OCI-LY1 (cell line): ENCODE measurements at regions not wholly inside any gene's neighbourhood (a gene's known extent, or its start where the extent isn't known, plus 50 kb on each side); places are given as distances from the start of the nearest gene placed in this dataset.

Source experiments
- H2AFZ ChIP-seq: fragments of 200-600 bp; sonication (generic), shearing (Covaris generic); 2 replicates; pipeline ENCODE4 v1.6.0; 2014; ENCODE audit warnings: antibody characterized with exemption, mild to moderate bottlenecking, low read length
- H3F3A ChIP-seq: fragments of 200-600 bp; sonication (generic), shearing (Covaris generic); 2 replicates; pipeline ENCODE4 v1.6.0; 2014; ENCODE audit warnings: mild to moderate bottlenecking, antibody characterized with exemption, low read length, moderate library complexity; ENCODE audit not compliant: insufficient read depth
- H3K27ac ChIP-seq: fragments of 200-600 bp; sonication (generic); 2 replicates; pipeline ENCODE4 v1.5.1; 2014; ENCODE audit warnings: low read length, mixed run types, mild to moderate bottlenecking, low read depth; ENCODE audit not compliant: poor library complexity, severe bottlenecking
- H3K27me3 ChIP-seq: fragments of 200-600 bp; sonication (generic); 2 replicates; pipeline ENCODE4 v1.6.0; 2014; ENCODE audit warnings: antibody characterized with exemption, mild to moderate bottlenecking, low read length, moderate library complexity; ENCODE audit not compliant: insufficient read depth
- H3K36me3 ChIP-seq: fragments of 200-600 bp; sonication (generic); 2 replicates; pipeline ENCODE4 v1.6.1; 2014; ENCODE audit warnings: mild to moderate bottlenecking, antibody characterized with exemption, low read length, moderate library complexity, mixed read lengths; ENCODE audit not compliant: insufficient read depth
- H3K4me1 ChIP-seq: fragments of 200-600 bp; sonication (generic); 2 replicates; pipeline ENCODE4 v1.5.1; 2014; ENCODE audit warnings: mild to moderate bottlenecking, low read length, moderate library complexity; ENCODE audit not compliant: insufficient read depth, severe bottlenecking
- H3K4me2 ChIP-seq: fragments of 200-600 bp; sonication (generic), shearing (Covaris generic); 2 replicates; pipeline ENCODE4 v1.6.1; 2014; ENCODE audit warnings: low read length
- H3K4me3 ChIP-seq: fragments of 200-600 bp; sonication (generic); 2 replicates; pipeline ENCODE4 v1.5.1; 2014; ENCODE audit warnings: low read length, low read depth, mild to moderate bottlenecking, mixed read lengths; ENCODE audit not compliant: poor library complexity, severe bottlenecking
- H3K79me2 ChIP-seq: fragments of 200-600 bp; shearing (Covaris generic); 2 replicates; pipeline ENCODE4 v1.6.1; 2016; ENCODE audit warnings: mixed run types, low read length, mixed read lengths; ENCODE audit not compliant: insufficient read depth
- H3K9ac ChIP-seq: fragments of 200-600 bp; sonication (generic), shearing (Covaris generic); 2 replicates; pipeline ENCODE4 v1.6.1; 2014; ENCODE audit warnings: mild to moderate bottlenecking, low read length, mixed read lengths
- H3K9me2 ChIP-seq: fragments of 200-600 bp; sonication (generic), shearing (Covaris generic); 2 replicates; pipeline ENCODE4 v1.6.1; 2014; ENCODE audit warnings: low read depth, mild to moderate bottlenecking, low read length, mixed read lengths
- H3K9me3 ChIP-seq: fragments of 200-600 bp; shearing (Covaris generic); 2 replicates; pipeline ENCODE4 v1.6.1; 2014; ENCODE audit warnings: low read length, mixed read lengths
- H4K20me1 ChIP-seq: fragments of 200-600 bp; sonication (generic), shearing (Covaris generic); 2 replicates; pipeline ENCODE4 v1.6.0; 2016; ENCODE audit warnings: mild to moderate bottlenecking, low read length; ENCODE audit not compliant: insufficient read depth
- CTCF ChIP-seq: fragments of 200-600 bp; sonication (generic), shearing (Covaris generic); IDR thresholded peaks from 2 replicates; pipeline ENCODE4 v1.5.1; 2017; ENCODE audit warnings: mild to moderate bottlenecking, antibody characterized with exemption, low read length, moderate library complexity, mixed read lengths
- EZH2 ChIP-seq: fragments of 200-600 bp; sonication (generic), shearing (Covaris generic); IDR thresholded peaks from 2 replicates; pipeline ENCODE4 v1.8.0; 2017; ENCODE audit warnings: borderline replicate concordance, mixed run types, mild to moderate bottlenecking, antibody characterized with exemption, low read length, moderate library complexity, mixed read lengths

DNA sequence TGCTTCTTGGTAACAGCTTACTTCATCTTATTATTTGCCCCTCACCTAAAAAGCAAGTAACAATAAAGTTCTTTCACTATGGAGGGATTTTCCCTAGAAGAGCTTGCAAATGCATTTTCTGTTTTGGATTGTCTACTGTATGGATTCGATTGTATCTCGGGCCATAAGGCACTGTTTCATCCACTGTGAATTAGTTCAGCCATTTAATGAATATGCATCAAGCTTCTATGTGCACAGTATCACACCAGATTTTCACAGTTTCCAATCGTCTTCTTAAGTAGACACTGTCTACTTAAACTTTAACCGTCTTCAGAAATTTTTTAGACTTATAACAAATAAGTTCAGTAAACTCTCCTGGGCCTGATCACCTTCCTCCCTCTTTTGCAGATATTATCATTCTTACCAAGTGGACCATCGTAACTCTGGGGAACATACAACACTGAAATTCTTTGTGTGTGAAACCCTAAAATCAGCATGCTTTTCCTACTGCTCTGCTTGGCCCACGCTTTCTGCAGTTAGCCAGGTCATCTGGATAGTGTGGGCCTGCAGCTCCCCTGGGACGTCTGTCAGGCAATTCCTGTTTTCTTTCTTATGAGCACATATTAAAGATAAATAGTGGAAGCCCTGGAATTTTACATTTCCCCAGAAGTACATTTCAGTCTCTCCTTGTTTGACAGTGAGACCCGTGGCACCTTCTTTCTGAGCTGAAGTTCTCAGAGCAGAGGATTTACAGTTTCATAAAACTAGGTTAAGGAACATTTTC, 136.5 kb upstream of the PDE10A start:
- Histone ChIP-seq H3K79me2 (no peaks in the 10 kb centered on the region), H3F3A (no peaks in the 10 kb centered on the region), H3K36me3 (no peaks in the 10 kb centered on the region), H3K4me1 (no peaks in the 10 kb centered on the region), H3K4me2 (no peak overlapping the region), H3K27ac (no peak overlapping the region), H4K20me1 (no peaks in the 10 kb centered on the region), H3K27me3 (no peaks in the 10 kb centered on the region), H3K4me3 (no peak overlapping the region), H3K9me2 (no peaks in the 10 kb centered on the region), H2AFZ (no peak overlapping the region), H3K9me3 (no peaks in the 10 kb centered on the region), H3K9ac (no peak overlapping the region)
- TF ChIP-seq EZH2 (no peak), CTCF (no peak)

- Histone ChIP-seq H3K9ac (no peak overlapping the region), H3K9me2 (no peaks in the 10 kb centered on the region), H3K36me3 (no peaks in the 10 kb centered on the region), H3K4me2 (no peak overlapping the region), H3K9me3 (no peaks in the 10 kb centered on the region), H3K4me1 (no peaks in the 10 kb centered on the region), H2AFZ (no peak overlapping the region), H3K79me2 (no peaks in the 10 kb centered on the region), H3K4me3 (no peak overlapping the region), H3K27me3 (no peaks in the 10 kb centered on the region), H3F3A (no peaks in the 10 kb centered on the region), H3K27ac (no peak overlapping the region), H4K20me1 (no peaks in the 10 kb centered on the region)
- TF ChIP-seq CTCF (no peak), EZH2 (no peak)
Measured at GRCh38 chr6:165798991-165799390, 135.9 kb upstream of the PDE10A start.

GRCh38 chr6:165794179-165794601, 131.1 kb upstream of the PDE10A start:
- no peaks in the 10 kb centered on the region for H3K9me3 ChIP-seq
- H3F3A ChIP-seq, result no peaks in the 10 kb centered on the region
- no peak overlapping the region for H2AFZ ChIP-seq
- no peak overlapping the region for H3K4me2 ChIP-seq
- H3K9ac ChIP-seq, result no peak overlapping the region
- no peaks in the 10 kb centered on the region for H3K9me2 ChIP-seq
- H3K27ac ChIP-seq, result no peak overlapping the region
- H3K36me3 ChIP-seq, result no peaks in the 10 kb centered on the region
- no peak for TF ChIP-seq CTCF
- no peak for TF ChIP-seq EZH2
- no peaks in the 10 kb centered on the region for H4K20me1 ChIP-seq
- no peaks in the 10 kb centered on the region for H3K79me2 ChIP-seq
- no peak overlapping the region for H3K4me3 ChIP-seq
- no peaks in the 10 kb centered on the region for H3K27me3 ChIP-seq
- H3K4me1 ChIP-seq, result no peaks in the 10 kb centered on the region
